DND-41 (cell line): ENCODE measurements at regions not wholly inside any gene's neighbourhood (a gene's known extent, or its start where the extent isn't known, plus 50 kb on each side); places are given as distances from the start of the nearest gene placed in this dataset.

ENCODE experiments used
- ATAC-seq: fragments of 200-7000 bp; cut with Tn5 transposase; 3 replicates; pipeline ENCODE4 v1.9.1; 2021; ENCODE audit warnings: low read depth; ENCODE audit not compliant: insufficient read depth
- DNase-seq: peaks from one replicate; pipeline ENCODE4 v3.0.0-alpha.2; 2020
- H2AFZ ChIP-seq: 2 replicates; pipeline ENCODE4 v1.6.0; 2012; ENCODE audit warnings: low read depth, low read length
- H3K27ac ChIP-seq: 2 replicates; pipeline ENCODE4 v1.5.1; 2012; ENCODE audit warnings: low read length, inconsistent platforms
- H3K27me3 ChIP-seq: fragments of 200-600 bp; sonication (generic); 2 replicates; pipeline ENCODE4 v1.6.0; 2012; ENCODE audit warnings: low read length, mild to moderate bottlenecking, inconsistent platforms; ENCODE audit not compliant: insufficient read depth, poor library complexity
- H3K36me3 ChIP-seq: 2 replicates; pipeline ENCODE4 v1.5.1; 2012; ENCODE audit warnings: low read length, inconsistent platforms; ENCODE audit not compliant: insufficient read depth
- H3K4me1 ChIP-seq: 2 replicates; pipeline ENCODE4 v1.5.1; 2012; ENCODE audit warnings: mild to moderate bottlenecking, low read length; ENCODE audit not compliant: insufficient read depth
- H3K4me2 ChIP-seq: 2 replicates; pipeline ENCODE4 v1.6.0; 2012; ENCODE audit warnings: mild to moderate bottlenecking, moderate library complexity, low read length, inconsistent platforms; ENCODE audit not compliant: insufficient read depth
- H3K4me3 ChIP-seq, 2 experiments: fragments of 200-600 bp in 1 of 2; shearing (Covaris generic) in 1 of 2; 2 replicates each; pipeline ENCODE4 v1.5.1; 2012 to 2016; ENCODE audit warnings: inconsistent platforms in 2 of 2, low read length in 2 of 2, mild to moderate bottlenecking in 2 of 2, low read depth in 1 of 2, moderate library complexity in 1 of 2
- H3K79me2 ChIP-seq: 2 replicates; pipeline ENCODE4 v1.6.0; 2012; ENCODE audit warnings: low read length, inconsistent platforms; ENCODE audit not compliant: insufficient read depth
- H3K9ac ChIP-seq: 2 replicates; pipeline ENCODE4 v1.6.0; 2012; ENCODE audit warnings: low read depth, mild to moderate bottlenecking, inconsistent platforms, low read length, moderate library complexity
- H3K9me3 ChIP-seq: 2 replicates; pipeline ENCODE4 v1.5.1; 2012; ENCODE audit warnings: low read length, moderate library complexity, mild to moderate bottlenecking, inconsistent platforms; ENCODE audit not compliant: insufficient read depth, severe bottlenecking
- H4K20me1 ChIP-seq: 2 replicates; pipeline ENCODE4 v1.6.0; 2012; ENCODE audit warnings: low read length; ENCODE audit not compliant: insufficient read depth
- CTCF ChIP-seq: IDR thresholded peaks from 2 replicates; pipeline ENCODE4 v1.5.1; 2012; ENCODE audit warnings: borderline replicate concordance, low read length, moderate library complexity, mild to moderate bottlenecking; ENCODE audit not compliant: poor library complexity, severe bottlenecking; ENCODE audit errors: extremely low read depth
- EZH2 ChIP-seq: IDR thresholded peaks from 3 replicates; pipeline ENCODE4 v1.6.1; 2012; ENCODE audit warnings: borderline replicate concordance, low read depth, mild to moderate bottlenecking, moderate library complexity, low read length, inconsistent platforms; ENCODE audit not compliant: severe bottlenecking

- H3K27ac ChIP-seq: peak overlapping the region; percentile 98
- no peaks in the 10 kb centered on the region for H3K27me3 ChIP-seq
- no peak for TF ChIP-seq EZH2
- TF ChIP-seq CTCF: no peak
- H3K79me2 ChIP-seq: peaks cover 81% of the 10 kb centered on the region
- H2AFZ ChIP-seq: no peak overlapping the region
- H3K4me3 ChIP-seq: no peak overlapping the region
- peaks cover 37% of the 10 kb centered on the region for H3K9me3 ChIP-seq
- H3K4me1 ChIP-seq: peaks cover 53% of the 10 kb centered on the region
- ATAC-seq (no peak), DNase-seq (no peak)
- no peaks in the 10 kb centered on the region for H4K20me1 ChIP-seq
- peaks cover 77% of the 10 kb centered on the region for H3K36me3 ChIP-seq
- no peak overlapping the region for H3K9ac ChIP-seq
- no peak overlapping the region for H3K4me2 ChIP-seq
These were observed 316.5 kb downstream of the CDH26 start for GRCh38 chr20:60274717-60275116.

GRCh38 chr20:60281295-60281694 lies 323.1 kb downstream of the CDH26 start:
- H3K36me3 ChIP-seq: peaks cover 86% of the 10 kb centered on the region
- H3K27me3 ChIP-seq: no peaks in the 10 kb centered on the region
- ATAC-seq (0 out of 3 replicates have a peak, but pooled peaks have one; percentile 24), DNase-seq (no peak)
- H4K20me1 ChIP-seq: no peaks in the 10 kb centered on the region
- peaks cover 68% of the 10 kb centered on the region for H3K79me2 ChIP-seq
- peak overlapping the region; percentile 17; the same call in 1 of the 2 replicates for H3K27ac ChIP-seq
- H3K4me2 ChIP-seq: no peak overlapping the region
- TF ChIP-seq EZH2 (no peak), CTCF (no peak)
- H3K4me1 ChIP-seq: no peaks in the 10 kb centered on the region
- H3K9me3 ChIP-seq: peaks cover 72% of the 10 kb centered on the region
- H3K4me3 ChIP-seq: no peak overlapping the region
- H2AFZ ChIP-seq: no peak overlapping the region
- H3K9ac ChIP-seq: no peak overlapping the region

- TF ChIP-seq CTCF (no peak), EZH2 (no peak)
- ATAC-seq: no peak
These were observed 325.1 kb downstream of the CDH26 start for GRCh38 chr20:60283281-60283680.

GRCh38 chr20:60286764-60287163 lies 328.5 kb downstream of the CDH26 start:
- peaks cover 10% of the 10 kb centered on the region for H3K4me1 ChIP-seq
- no peaks in the 10 kb centered on the region for H3K27me3 ChIP-seq
- no peak overlapping the region; the same call in 1 of the 2 replicates for H3K27ac ChIP-seq
- H3K4me2 ChIP-seq: no peak overlapping the region
- H3K9me3 ChIP-seq: peaks cover 91% of the 10 kb centered on the region
- H3K4me3 ChIP-seq: no peak overlapping the region
- peaks cover 91% of the 10 kb centered on the region for H3K36me3 ChIP-seq
- H4K20me1 ChIP-seq: no peaks in the 10 kb centered on the region
- H3K9ac ChIP-seq: no peak overlapping the region
- ATAC-seq (no peak), DNase-seq (no peak)
- no peak for TF ChIP-seq CTCF
- TF ChIP-seq EZH2: no peak
- peaks cover 80% of the 10 kb centered on the region for H3K79me2 ChIP-seq
- no peak overlapping the region for H2AFZ ChIP-seq

More at GRCh38 chr20:60283281-60283680, 325.1 kb downstream of the CDH26 start:
- H3K4me2 ChIP-seq: no peak overlapping the region
- no peak for DNase-seq
- H2AFZ ChIP-seq: no peak overlapping the region
- H3K4me3 ChIP-seq: no peak overlapping the region
- H3K27ac ChIP-seq: no peak overlapping the region
- H3K36me3 ChIP-seq: peaks cover 88% of the 10 kb centered on the region
- H3K9me3 ChIP-seq: peaks cover 80% of the 10 kb centered on the region
- H3K27me3 ChIP-seq: no peaks in the 10 kb centered on the region
- no peak overlapping the region for H3K9ac ChIP-seq
- peaks cover 67% of the 10 kb centered on the region for H3K79me2 ChIP-seq
- H4K20me1 ChIP-seq: no peaks in the 10 kb centered on the region
- no peaks in the 10 kb centered on the region for H3K4me1 ChIP-seq
